ENCODE measurements at regions not wholly inside any gene's neighbourhood (a gene's known extent, or its start where the extent isn't known, plus 50 kb on each side); places are given as distances from the start of the nearest gene placed in this dataset.

- H2AFZ ChIP-seq (ENCODE audit: low read depth): no peak overlapping the region
- H3K4me1 ChIP-seq (ENCODE audit: control insufficient read depth in 1 of 2, insufficient read depth in 2 of 2, low read depth in 1 of 2, low read length in 1 of 2): no peaks in the 10 kb centered on the region; a peak in 1 of 4 replicates
- H3K79me2 ChIP-seq (ENCODE audit: insufficient read depth): no peaks in the 10 kb centered on the region
- H3K4me2 ChIP-seq: no peak overlapping the region
- no peak overlapping the region for H3K9ac ChIP-seq
- no peaks in the 10 kb centered on the region for H3K9me2 ChIP-seq
- no peak for DNase-seq
- no peaks in the 10 kb centered on the region for H3F3A ChIP-seq (replicated peaks; ENCODE audit: insufficient read depth)
- ChIA-PET CTCF (no interaction called here), POLR2A (no interaction called here)
- no peak overlapping the region for H3K4me3 ChIP-seq (ENCODE audit: low read depth in 2 of 2, low read length in 1 of 2)
- no peak overlapping the region for H3K27ac ChIP-seq (ENCODE audit: low read depth in 2 of 2, low read length in 1 of 2)
- no peaks in the 10 kb centered on the region for H3K27me3 ChIP-seq (ENCODE audit: insufficient read depth)
- TF ChIP-seq, protein P1, sequence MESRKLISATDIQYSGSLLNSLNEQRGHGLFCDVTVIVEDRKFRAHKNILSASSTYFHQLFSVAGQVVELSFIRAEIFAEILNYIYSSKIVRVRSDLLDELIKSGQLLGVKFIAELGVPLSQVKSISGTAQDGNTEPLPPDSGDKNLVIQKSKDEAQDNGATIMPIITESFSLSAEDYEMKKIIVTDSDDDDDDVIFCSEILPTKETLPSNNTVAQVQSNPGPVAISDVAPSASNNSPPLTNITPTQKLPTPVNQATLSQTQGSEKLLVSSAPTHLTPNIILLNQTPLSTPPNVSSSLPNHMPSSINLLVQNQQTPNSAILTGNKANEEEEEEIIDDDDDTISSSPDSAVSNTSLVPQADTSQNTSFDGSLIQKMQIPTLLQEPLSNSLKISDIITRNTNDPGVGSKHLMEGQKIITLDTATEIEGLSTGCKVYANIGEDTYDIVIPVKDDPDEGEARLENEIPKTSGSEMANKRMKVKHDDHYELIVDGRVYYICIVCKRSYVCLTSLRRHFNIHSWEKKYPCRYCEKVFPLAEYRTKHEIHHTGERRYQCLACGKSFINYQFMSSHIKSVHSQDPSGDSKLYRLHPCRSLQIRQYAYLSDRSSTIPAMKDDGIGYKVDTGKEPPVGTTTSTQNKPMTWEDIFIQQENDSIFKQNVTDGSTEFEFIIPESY (IDR thresholded peaks at IDR 0.05; ENCODE audit: borderline replicate concordance, low read depth): no peak
- no peak for TF ChIP-seq FOXM1 (IDR thresholded peaks at IDR 0.05; ENCODE audit: low read depth)
- no peak for TF ChIP-seq MAX (IDR thresholded peaks at IDR 0.05; ENCODE audit: low read depth)
- no peak for TF ChIP-seq POLR2AphosphoS5 (IDR thresholded peaks at IDR 0.05; ENCODE audit: low read depth, low read length)
- no peaks in the 10 kb centered on the region for H4K20me1 ChIP-seq (ENCODE audit: insufficient read depth)
- no peaks in the 10 kb centered on the region for H3K36me3 ChIP-seq (replicated peaks in 1 of 2; ENCODE audit: control insufficient read depth in 1 of 2, insufficient read depth in 2 of 2, low read length in 1 of 2)
- H3K9me3 ChIP-seq: no peaks in the 10 kb centered on the region
Observed at GRCh38 chr18:57296336-57296735, 56.0 kb upstream of the ST8SIA3 start.

- Histone ChIP-seq H4K20me1 (ENCODE audit: insufficient read depth) (no peaks in the 10 kb centered on the region), H3K79me2 (ENCODE audit: insufficient read depth) (no peaks in the 10 kb centered on the region), H3K4me3 (ENCODE audit: low read depth in 2 of 2, low read length in 1 of 2) (no peak overlapping the region), H3K9me3 (no peaks in the 10 kb centered on the region), H3K9me2 (no peaks in the 10 kb centered on the region), H3K4me2 (no peak overlapping the region), H3K4me1 (ENCODE audit: control insufficient read depth in 1 of 2, insufficient read depth in 2 of 2, low read depth in 1 of 2, low read length in 1 of 2) (peaks cover 0 to 5% of the 10 kb centered on the region in 2 experiments; a peak in 1 of 4 replicates), H3K36me3 (replicated peaks in 1 of 2; ENCODE audit: control insufficient read depth in 1 of 2, insufficient read depth in 2 of 2, low read length in 1 of 2) (no peaks in the 10 kb centered on the region), H3K9ac (no peak overlapping the region), H3K27ac (ENCODE audit: low read depth in 2 of 2, low read length in 1 of 2) (no peak overlapping the region), H2AFZ (ENCODE audit: low read depth) (no peak overlapping the region), H3F3A (replicated peaks; ENCODE audit: insufficient read depth) (no peaks in the 10 kb centered on the region), H3K27me3 (ENCODE audit: insufficient read depth) (no peaks in the 10 kb centered on the region)
- no peak for DNase-seq
- CTCF ChIA-PET: interaction anchor here (1.4 kb wide), 1 partner anchor 8 kb away, joined by 3 read pairs; no protein-coding TSS in a partner anchor
- WGBS (ENCODE audit: low lambda C conversion rate): 46% methylated on average over 7 of the region's 7 CpGs
- POLR2A ChIA-PET: no interaction called here
- no peak for TF ChIP-seq TAF1 (IDR thresholded peaks at IDR 0.05; ENCODE audit: borderline replicate concordance, low read depth, low read length)
- no peak for TF ChIP-seq SIN3A (IDR thresholded peaks at IDR 0.05; ENCODE audit: borderline replicate concordance, low read depth, low read length)
- no peak for TF ChIP-seq EZH2phosphoT487 (IDR thresholded peaks at IDR 0.05; ENCODE audit: borderline replicate concordance, low read depth)
- no peak for TF ChIP-seq REST (IDR thresholded peaks at IDR 0.05; ENCODE audit: low read depth, low read length)
- TF ChIP-seq, protein P2, sequence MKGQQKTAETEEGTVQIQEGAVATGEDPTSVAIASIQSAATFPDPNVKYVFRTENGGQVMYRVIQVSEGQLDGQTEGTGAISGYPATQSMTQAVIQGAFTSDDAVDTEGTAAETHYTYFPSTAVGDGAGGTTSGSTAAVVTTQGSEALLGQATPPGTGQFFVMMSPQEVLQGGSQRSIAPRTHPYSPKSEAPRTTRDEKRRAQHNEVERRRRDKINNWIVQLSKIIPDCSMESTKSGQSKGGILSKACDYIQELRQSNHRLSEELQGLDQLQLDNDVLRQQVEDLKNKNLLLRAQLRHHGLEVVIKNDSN (IDR thresholded peaks at IDR 0.05; ENCODE audit: borderline replicate concordance, low read depth): no peak
- TF ChIP-seq SMC3 (IDR thresholded peaks at IDR 0.05; ENCODE audit: low read depth, low read length): no peak
- no peak for TF ChIP-seq GABPA (IDR thresholded peaks at IDR 0.05; ENCODE audit: low read depth)
- no peak for TF ChIP-seq RFX5 (IDR thresholded peaks at IDR 0.05; ENCODE audit: low read length)
- TF ChIP-seq TCF12 (IDR thresholded peaks at IDR 0.05): no peak
- no peak for TF ChIP-seq POLR2AphosphoS5 (IDR thresholded peaks at IDR 0.05; ENCODE audit: low read depth, low read length)
- TF ChIP-seq USF2 (IDR thresholded peaks at IDR 0.05; ENCODE audit: borderline replicate concordance, low read depth, low read length): no peak
- TF ChIP-seq, protein P3, sequence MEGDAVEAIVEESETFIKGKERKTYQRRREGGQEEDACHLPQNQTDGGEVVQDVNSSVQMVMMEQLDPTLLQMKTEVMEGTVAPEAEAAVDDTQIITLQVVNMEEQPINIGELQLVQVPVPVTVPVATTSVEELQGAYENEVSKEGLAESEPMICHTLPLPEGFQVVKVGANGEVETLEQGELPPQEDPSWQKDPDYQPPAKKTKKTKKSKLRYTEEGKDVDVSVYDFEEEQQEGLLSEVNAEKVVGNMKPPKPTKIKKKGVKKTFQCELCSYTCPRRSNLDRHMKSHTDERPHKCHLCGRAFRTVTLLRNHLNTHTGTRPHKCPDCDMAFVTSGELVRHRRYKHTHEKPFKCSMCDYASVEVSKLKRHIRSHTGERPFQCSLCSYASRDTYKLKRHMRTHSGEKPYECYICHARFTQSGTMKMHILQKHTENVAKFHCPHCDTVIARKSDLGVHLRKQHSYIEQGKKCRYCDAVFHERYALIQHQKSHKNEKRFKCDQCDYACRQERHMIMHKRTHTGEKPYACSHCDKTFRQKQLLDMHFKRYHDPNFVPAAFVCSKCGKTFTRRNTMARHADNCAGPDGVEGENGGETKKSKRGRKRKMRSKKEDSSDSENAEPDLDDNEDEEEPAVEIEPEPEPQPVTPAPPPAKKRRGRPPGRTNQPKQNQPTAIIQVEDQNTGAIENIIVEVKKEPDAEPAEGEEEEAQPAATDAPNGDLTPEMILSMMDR (IDR thresholded peaks at IDR 0.05): no peak
- TF ChIP-seq YY1 (IDR thresholded peaks at IDR 0.05; ENCODE audit: low read depth): no peak
- no peak for TF ChIP-seq IRF3 (IDR thresholded peaks at IDR 0.05; ENCODE audit: low read depth, low read length)
Observed at GRCh38 chr18:57297306-57297705, 55.1 kb upstream of the ST8SIA3 start.
